Activated naive CD4-positive, alpha-beta T cell treated with anti-CD3 and anti-CD28 coated beads, Interleukin-2, amount 50 U/mL, for 16 hours (primary cell): ENCODE measurements at regions not wholly inside any gene's neighbourhood (a gene's known extent, or its start where the extent isn't known, plus 50 kb on each side); places are given as distances from the start of the nearest gene placed in this dataset.

ENCODE experiments used
- DNase-seq: peaks from one replicate; pipeline ENCODE4 v3.0.0-alpha.2; 2020

DNA sequence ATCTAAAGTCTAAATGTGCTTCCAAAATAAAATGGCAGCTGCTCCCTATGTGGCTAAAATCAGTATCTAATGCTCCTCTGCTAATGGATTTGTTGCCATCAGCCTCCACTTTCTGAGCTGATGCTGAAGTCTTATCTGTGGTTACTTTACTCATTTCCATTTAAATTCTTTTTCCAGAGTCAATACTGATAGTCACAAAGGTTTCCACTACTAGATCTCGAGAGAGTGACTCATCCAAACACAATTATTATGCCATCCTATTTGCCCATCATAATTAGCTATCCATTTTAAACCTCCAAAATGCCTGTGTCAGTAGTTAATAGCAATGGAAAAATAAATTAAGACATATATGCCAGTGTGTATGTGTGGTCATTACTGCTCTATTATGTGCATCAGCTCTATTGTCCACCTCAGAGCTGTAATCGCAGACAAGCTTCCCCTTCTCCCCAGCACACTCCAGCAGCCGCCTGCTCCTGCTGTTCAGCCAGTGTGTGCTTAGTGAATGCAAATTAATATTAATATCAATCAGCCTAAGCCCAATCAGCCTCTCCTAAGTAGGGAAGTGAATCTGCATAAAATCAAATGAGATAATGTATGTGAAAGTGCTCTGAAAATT, 199.8 kb upstream of the ZIC3 start:
- DNase-seq = no peak

- DNase-seq = no peak
Measured at GRCh38 chrX:137363559-137363958, 202.4 kb upstream of the ZIC3 start.

DNA sequence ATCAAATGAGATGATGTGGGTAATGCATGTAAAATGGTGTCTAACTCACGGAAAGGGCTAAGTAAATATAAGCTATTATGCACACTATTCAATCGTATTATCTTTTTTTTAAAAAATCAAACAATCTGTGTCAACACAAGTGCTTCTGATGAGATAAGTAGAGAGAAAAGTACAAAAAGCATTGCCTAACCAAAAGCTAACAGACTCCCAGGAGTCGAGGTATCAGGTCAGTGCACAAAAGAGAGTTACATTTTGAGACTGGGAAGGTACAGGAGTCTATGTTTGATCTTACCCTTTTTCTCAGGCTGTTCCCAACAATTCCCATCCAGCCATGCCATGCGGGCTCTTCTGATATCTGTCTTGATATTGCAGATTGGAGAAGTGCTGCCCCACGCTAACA, 203.3 kb upstream of the ZIC3 start:
- DNase-seq = no peak

GRCh38 chrX:137354851-137355250, 211.1 kb upstream of the ZIC3 start:
- DNase-seq = no peak

DNA sequence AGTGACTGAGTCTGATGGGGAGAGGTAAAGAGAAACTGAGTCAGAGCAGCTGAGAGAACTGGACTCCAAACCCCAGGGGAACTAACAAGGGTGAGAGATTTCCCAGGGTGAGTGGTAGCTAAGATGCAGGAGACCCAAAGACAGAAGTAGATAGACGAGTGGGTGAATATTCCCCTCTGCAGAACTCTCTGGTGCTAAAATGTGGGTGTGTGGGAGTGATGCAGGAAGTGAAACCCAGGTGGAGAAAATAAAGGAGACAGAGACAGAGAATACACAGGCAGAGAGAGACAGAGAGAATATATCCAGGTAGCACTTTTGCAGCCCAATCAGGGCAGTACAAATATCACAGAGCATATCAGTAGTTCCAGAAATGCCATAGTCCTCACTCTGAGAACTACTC, 212.5 kb upstream of the ZIC3 start:
- no peak for DNase-seq

DNA sequence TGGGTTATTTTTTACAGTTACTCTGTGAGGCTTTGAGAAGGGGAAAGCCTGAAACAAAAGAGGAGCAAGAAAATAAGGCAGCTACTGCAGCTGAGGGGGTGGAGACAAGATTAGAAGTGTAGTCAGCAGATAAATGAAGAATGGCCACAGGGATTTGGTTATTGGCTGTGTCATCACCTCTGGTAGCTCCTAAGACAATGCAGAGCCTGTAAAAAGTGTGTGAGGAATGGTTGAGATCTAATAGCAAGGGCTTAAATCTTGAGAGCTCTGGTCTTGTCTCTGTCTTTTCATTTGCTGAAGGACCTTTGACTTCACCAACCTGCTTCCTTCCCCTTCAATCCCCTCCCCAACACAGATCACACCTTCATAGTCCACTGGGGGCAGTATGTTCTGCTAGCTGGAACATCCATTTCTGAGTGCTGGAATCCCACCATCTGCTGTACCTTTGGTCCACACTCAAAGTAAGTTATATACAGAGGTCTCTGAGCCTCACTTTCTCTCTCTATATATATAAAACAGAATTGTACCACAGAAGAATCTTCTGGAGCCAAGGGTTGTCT, 213.7 kb upstream of the ZIC3 start:
- DNase-seq = no peak

- DNase-seq = no peak
Measured at GRCh38 chrX:137342969-137343368, 223.0 kb upstream of the ZIC3 start.

DNA sequence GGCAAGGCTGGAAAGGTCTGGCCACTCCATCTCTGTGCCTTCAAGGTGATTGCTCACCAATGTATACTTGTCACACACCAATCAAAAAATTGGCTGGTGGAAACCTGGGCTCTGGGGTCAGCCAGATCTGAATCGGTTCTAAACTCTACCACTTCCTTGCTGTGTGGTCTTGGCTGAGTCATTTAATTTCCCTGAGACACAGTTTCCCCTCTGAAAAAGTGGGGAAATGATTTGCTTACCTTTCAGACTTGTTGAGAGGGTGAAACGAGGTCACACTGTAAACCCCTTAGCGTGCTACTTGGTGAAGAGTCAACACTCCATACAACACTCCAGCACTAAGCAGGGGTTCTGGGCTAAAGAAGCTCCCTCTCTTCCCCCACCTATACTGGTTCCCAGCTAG, 252.3 kb upstream of the ZIC3 start:
- no peak for DNase-seq

- no peak for DNase-seq
Measured at GRCh38 chrX:137305404-137305803, 260.5 kb upstream of the ZIC3 start.

DNA sequence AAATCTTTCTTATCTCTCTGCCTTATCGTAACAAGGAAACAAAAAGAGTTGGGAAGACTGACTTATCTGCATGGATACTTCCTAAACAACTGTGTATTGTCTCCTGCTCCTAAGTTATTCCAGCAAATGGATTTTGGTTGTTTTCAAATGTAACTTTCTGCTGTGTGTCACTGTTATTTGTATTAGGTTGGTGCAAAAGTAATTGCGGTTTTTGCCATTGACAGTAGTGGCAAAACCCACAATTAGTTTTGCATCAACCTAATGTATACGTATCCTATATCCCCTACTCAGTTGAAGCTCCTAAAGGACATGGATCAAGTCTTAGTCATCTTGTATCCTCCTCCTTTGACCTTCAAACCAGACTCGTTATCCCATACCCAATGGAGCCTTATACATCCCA, 263.4 kb upstream of the GPR101 start:
- no peak for DNase-seq

- no peak for DNase-seq
Measured at GRCh38 chrX:137290011-137290410, 256.2 kb upstream of the GPR101 start.

GRCh38 chrX:137287191-137287590, 253.4 kb upstream of the GPR101 start:
- DNase-seq = no peak

GRCh38 chrX:137286423-137286822, 252.6 kb upstream of the GPR101 start:
- no peak for DNase-seq

- no peak for DNase-seq
Measured at GRCh38 chrX:137278825-137279224, 245.0 kb upstream of the GPR101 start.

DNA sequence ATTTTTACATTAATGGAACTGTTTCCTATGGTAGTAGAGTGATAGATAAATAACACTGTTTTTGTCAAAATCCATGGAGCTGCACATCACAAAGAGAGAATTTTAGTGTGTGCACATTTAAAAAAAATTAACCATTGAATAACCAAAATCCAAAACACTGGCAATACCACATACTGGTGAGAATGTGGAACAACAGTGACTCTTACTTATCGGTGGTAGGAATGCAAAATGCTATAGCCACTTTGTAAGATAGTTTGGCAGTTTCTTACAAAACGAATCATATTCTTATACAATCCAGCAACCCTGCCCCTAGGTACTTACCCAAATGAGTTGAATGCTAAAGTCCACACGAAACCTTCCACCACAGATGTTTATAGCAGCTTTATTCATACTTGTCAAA, 229.6 kb upstream of the GPR101 start:
- no peak for DNase-seq

DNA sequence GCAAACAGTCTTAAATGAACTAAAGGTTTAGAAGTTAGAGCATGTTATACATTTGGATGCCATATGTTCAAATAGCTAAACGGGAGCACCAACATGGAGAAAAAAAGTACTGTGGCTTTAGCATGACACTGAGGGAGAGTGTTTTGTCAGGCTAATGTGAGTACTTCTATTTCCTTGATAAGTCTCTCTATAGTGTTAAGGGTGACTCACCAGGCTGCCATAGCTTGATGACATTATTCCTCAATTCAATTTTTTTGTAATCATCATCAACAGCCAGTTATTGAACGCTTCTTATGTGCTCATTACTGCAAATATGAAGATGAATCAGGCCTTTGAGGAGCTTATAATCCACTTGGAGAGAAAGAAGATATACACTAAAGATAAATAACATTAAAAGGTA, 211.4 kb upstream of the GPR101 start:
- DNase-seq = no peak

DNA sequence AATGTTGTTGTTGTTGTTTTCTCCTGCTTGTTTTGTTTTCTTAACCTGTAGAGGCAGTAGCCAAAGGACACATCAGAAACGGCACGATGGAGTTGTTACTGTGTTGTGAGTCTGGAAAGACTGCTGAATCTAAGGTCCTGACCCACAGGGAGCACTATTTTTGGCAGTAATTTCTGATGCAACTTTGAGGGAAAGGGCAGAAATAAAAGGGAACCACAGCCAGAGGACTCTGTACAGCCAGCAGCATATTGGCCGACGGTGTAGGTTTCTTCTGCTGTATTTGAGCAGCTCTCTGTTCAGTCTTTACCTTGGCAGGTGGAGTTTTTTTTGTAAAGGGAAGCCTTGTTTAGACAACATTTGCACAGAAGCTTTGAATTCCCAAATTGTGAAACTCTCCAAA, 203.0 kb upstream of the GPR101 start:
- no peak for DNase-seq

DNA sequence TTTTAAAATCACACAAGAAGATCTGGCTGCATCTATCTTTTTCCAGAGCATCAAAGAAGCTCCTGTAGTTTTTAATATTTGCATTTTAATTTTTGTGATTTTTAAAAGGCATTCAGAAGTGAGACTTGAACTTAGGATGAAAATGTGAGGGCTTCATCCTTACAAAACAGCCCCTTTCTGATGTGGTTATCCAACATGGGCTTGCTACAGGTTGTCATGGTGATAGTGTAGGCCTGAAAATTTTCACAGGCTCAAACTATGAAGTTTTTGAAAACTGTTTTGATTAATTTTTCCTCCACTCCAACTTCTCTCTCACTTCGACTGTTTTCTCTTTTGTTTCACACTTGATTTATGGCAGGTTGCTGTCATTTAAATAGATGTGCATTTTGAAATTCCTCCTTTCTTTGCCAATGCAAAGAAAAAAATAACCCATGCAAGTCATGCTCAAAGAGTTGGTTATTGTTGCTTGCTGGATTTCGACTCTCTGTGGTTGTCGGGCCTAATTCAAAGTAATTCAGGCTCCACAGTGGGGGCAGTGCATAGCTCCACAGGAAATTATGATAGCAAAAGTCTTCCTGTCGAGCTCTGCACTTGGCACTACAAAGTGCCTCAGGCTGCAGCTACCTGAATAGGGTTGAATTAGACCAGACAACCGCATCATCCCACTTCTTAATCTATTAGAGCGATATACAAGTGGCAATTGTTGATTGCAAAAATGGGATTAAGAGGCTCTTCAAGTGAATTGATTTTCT, 201.0 kb upstream of the GPR101 start:
- DNase-seq = no peak

GRCh38 chrX:137233478-137233877, 199.7 kb upstream of the GPR101 start:
- DNase-seq = no peak

GRCh38 chrX:137227151-137227550, 193.4 kb upstream of the GPR101 start:
- DNase-seq = no peak

DNA sequence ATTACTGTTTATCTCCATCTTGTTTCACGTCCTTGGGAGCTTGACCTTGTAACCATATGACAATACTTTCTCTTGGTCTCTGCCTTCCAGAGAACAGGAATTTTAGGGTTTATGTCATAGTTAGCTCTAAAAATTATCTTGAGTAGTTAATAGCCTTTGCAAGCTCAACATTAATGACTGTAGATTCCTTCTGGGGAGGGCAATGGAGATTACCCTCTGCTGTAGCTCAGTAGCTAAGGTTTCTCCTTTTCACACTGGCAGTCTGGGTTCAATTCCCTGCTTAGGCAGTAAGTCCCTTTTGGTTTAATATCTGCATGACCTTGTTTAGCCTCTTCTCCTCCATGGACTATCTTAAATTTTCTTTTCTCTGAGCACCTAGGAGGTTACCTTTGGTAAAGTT, 181.7 kb upstream of the GPR101 start:
- DNase-seq = no peak

GRCh38 chrX:137212078-137212632, 178.4 kb upstream of the GPR101 start:
- DNase-seq = no peak

- no peak for DNase-seq
Measured at GRCh38 chrX:137198040-137198439, 164.2 kb upstream of the GPR101 start.

DNA sequence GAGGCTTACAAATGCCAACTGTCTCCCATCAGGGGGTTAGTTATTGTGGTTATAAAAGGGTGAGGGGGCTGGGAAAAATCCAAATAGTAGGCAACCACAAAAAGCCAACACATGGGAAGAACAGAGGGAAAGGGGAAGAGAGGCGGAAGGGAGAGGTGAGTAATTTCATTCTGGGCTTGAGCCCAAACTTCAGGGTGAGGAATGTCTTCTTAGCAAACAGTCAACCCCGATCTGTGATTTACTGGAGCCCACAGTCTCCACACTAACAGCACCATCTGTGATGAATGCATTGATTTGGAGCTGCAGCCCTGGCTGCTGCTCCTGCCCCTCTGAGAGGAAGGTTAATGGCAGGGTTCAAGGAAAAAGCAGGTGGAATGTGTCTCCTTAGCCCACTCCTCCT, 162.2 kb upstream of the GPR101 start:
- no peak for DNase-seq
